ENCODE measurements at regions not wholly inside any gene's neighbourhood (a gene's known extent, or its start where the extent isn't known, plus 50 kb on each side); places are given as distances from the start of the nearest gene placed in this dataset.

GRCh38 chr4:177005674-177006230 is 213.0 kb upstream of the VEGFC start:
- H3K79me2 ChIP-seq (ENCODE audit: insufficient read depth, low read length), result no peaks in the 10 kb centered on the region

More at GRCh38 chr4:177005674-177006230, 213.0 kb upstream of the VEGFC start:
- Histone ChIP-seq H3K4me1 (ENCODE audit: insufficient read depth, low read length) (no peaks in the 10 kb centered on the region), H2AFZ (ENCODE audit: low read length) (no peak overlapping the region), H3K27me3 (ENCODE audit: control insufficient read depth in 1 of 2, insufficient read depth in 2 of 2, low read length in 2 of 2) (no peaks in the 10 kb centered on the region), H3K4me3 (replicated peaks in 1 of 3; ENCODE audit: insufficient read depth in 1 of 3, low read depth in 2 of 3, low read length in 3 of 3) (no peak overlapping the region), H3K9ac (ENCODE audit: insufficient read depth, low read depth, low read length) (no peak overlapping the region), H3K4me2 (ENCODE audit: low read depth, low read length) (no peak overlapping the region), H3K36me3 (replicated peaks in 1 of 2; ENCODE audit: control insufficient read depth in 1 of 2, insufficient read depth in 2 of 2, low read length in 2 of 2) (no peaks in the 10 kb centered on the region), H4K20me1 (ENCODE audit: insufficient read depth, low read length) (no peaks in the 10 kb centered on the region), H3K27ac (ENCODE audit: extremely low read length, insufficient read depth, low read length) (no peak overlapping the region), H3K9me3 (ENCODE audit: low read length) (no peaks in the 10 kb centered on the region)
- WGBS (ENCODE audit: low lambda C conversion rate), result 0% methylated on average over 3 of the region's 3 CpGs
- POLR2A ChIA-PET, result no interaction called here
- no peak for ATAC-seq
- CTCF ChIA-PET (ENCODE audit: low intra/inter-chr PET ratio, low total read pairs), result no interaction called here
- no peak for FAIRE-seq
- in situ Hi-C loops (cut with HindIII; ENCODE audit: extremely low pct_ligation_motif_present, low pct_unique_long_range_greater_than_20kb), result no loop called here
- TF ChIP-seq RFXANK (CRISPR knock-in tag; IDR thresholded peaks at IDR 0.05), result no peak
- no peak for TF ChIP-seq NFAT5 (CRISPR knock-in tag; IDR thresholded peaks at IDR 0.05)
- no peak for TF ChIP-seq HNRNPLL (IDR thresholded peaks at IDR 0.05; ENCODE audit: low read depth, low read length, poor library complexity, severe bottlenecking)
- no peak for TF ChIP-seq GLI4 (CRISPR knock-in tag; IDR thresholded peaks at IDR 0.05; ENCODE audit: borderline replicate concordance)
- TF ChIP-seq ZNF205 (CRISPR knock-in tag; IDR thresholded peaks at IDR 0.05), result no peak
- TF ChIP-seq ZNF17 (CRISPR knock-in tag; IDR thresholded peaks at IDR 0.05), result no peak
- BruUV-seq (replicated peaks), result no TSS peak
- intact Hi-C loops (cut with micrococcal nuclease; ENCODE audit: unreplicated experiment), result no loop called here
- DNase-seq (ENCODE audit: low spot score), result no peak
